HCT116 (cell line): ENCODE measurements at regions not wholly inside any gene's neighbourhood (a gene's known extent, or its start where the extent isn't known, plus 50 kb on each side); places are given as distances from the start of the nearest gene placed in this dataset.

Source experiments
- ATAC-seq: fragments of 200-7000 bp; cut with Tn5 transposase; 2 replicates; pipeline ENCODE4 v1.9.1; 2020; ENCODE audit warnings: mild to moderate bottlenecking, moderate library complexity
- BruUV-seq: library from RNA; stranded (reverse); fragments of 400-500 nt; replicated peaks from 2 replicates; lab custom pipeline; 2021; lab: Mats Ljungman, UMichigan
- CTCF ChIA-PET: fragments of 300-600 bp; sonication (Branson Sonifier 250); formaldehyde crosslinking; loops from one replicate; lab custom pipeline; 2021; ENCODE audit warnings: antibody characterized with exemption; lab: Charles Lee
- POLR2A ChIA-PET: fragments of 300-600, 350-600 bp; sonication (Branson Sonifier 250); formaldehyde crosslinking; loops from one replicate; lab custom pipeline; 2021; ENCODE audit warnings: antibody characterized with exemption; lab: Charles Lee
- RAD21 ChIA-PET, 2 experiments: fragments of 300-600 bp; sonication (Branson Sonifier 250); formaldehyde crosslinking; loops; one replicate each; lab custom pipeline; 2023; ENCODE audit warnings: low total read pairs in 2 of 2; ENCODE audit not compliant: uncharacterized antibody in 2 of 2, unreplicated experiment in 2 of 2, low non-redundant PET in 1 of 2; lab: Charles Lee
- DNase-seq: peaks from one replicate; pipeline ENCODE4 v3.0.0-alpha.2; 2010; ENCODE audit warnings: low read depth, low spot score
- H2AFZ ChIP-seq: fragments of 200-600 bp; shearing (Covaris generic), sonication (generic); 2 replicates; pipeline ENCODE4 v1.6.1; 2017; ENCODE audit warnings: low read depth, mixed run types, mixed read lengths, antibody characterized with exemption, low read length; ENCODE audit not compliant: poor library complexity, severe bottlenecking
- H3K27ac ChIP-seq: 2 replicates; pipeline ENCODE4 v1.5.1; 2012; ENCODE audit warnings: low read depth, low read length
- H3K27me3 ChIP-seq: fragments of 200-600 bp; sonication (generic); 2 replicates; pipeline ENCODE4 v1.6.1; 2016; ENCODE audit warnings: mixed run types, low read length, mixed read lengths; ENCODE audit not compliant: insufficient read depth
- H3K36me3 ChIP-seq, 2 experiments: fragments of 200-500 bp in 1 of 2; fragments of 200-600 bp in 1 of 2; sonication (Bioruptor generic) in 1 of 2; sonication (generic) in 1 of 2; 2 replicates each; pipeline versions ENCODE4 v1.5.1 to v1.6.1; 2014 to 2016; ENCODE audit warnings: low read length in 2 of 2, inconsistent platforms in 1 of 2, mixed read lengths in 1 of 2, mixed run types in 1 of 2; ENCODE audit not compliant: insufficient read depth in 2 of 2, control insufficient read depth in 1 of 2
- H3K4me1 ChIP-seq, 2 experiments: fragments of 200-600 bp in 1 of 2; sonication (generic) in 1 of 2; 2 replicates each; pipeline versions ENCODE4 v1.5.1 to v1.6.1; 2012 to 2017; ENCODE audit warnings: low read length in 2 of 2, inconsistent platforms in 1 of 2, mild to moderate bottlenecking in 1 of 2, mixed read lengths in 1 of 2, mixed run types in 1 of 2, moderate library complexity in 1 of 2; ENCODE audit not compliant: insufficient read depth in 2 of 2, control insufficient read depth in 1 of 2
- H3K4me2 ChIP-seq: fragments of 200-600 bp; sonication (generic); 2 replicates; pipeline ENCODE4 v1.6.1; 2017; ENCODE audit warnings: mixed run types, low read length, mixed read lengths
- H3K4me3 ChIP-seq, 2 experiments: fragments of 200-600 bp in 1 of 2; sonication (generic) in 1 of 2; replicated peaks in 1 of 2; 2 replicates each; pipeline ENCODE4 v1.5.1; 2011 to 2016; ENCODE audit warnings: low read length in 2 of 2, control low read depth in 1 of 2, low read depth in 1 of 2, mild to moderate bottlenecking in 1 of 2, mixed read lengths in 1 of 2, mixed run types in 1 of 2
- H3K79me2 ChIP-seq: fragments of 200-600 bp; sonication (generic); 2 replicates; pipeline ENCODE4 v1.6.1; 2017; ENCODE audit warnings: mild to moderate bottlenecking, mixed run types, low read length, moderate library complexity, mixed read lengths; ENCODE audit not compliant: insufficient read depth
- H3K9ac ChIP-seq: fragments of 200-600 bp; sonication (generic); 2 replicates; pipeline ENCODE4 v1.6.1; 2016; ENCODE audit warnings: low read length, mixed read lengths
- H3K9me2 ChIP-seq: fragments of 200-600 bp; sonication (generic), shearing (Covaris generic); 2 replicates; pipeline ENCODE4 v1.6.1; 2017; ENCODE audit warnings: mixed run types, mild to moderate bottlenecking, moderate library complexity; ENCODE audit not compliant: insufficient read depth
- H3K9me3 ChIP-seq, 2 experiments: fragments of 200-500 bp in 1 of 2; fragments of 200-600 bp in 1 of 2; sonication (Bioruptor generic) in 1 of 2; sonication (generic) in 1 of 2; 2 replicates each; pipeline ENCODE4 v1.6.1; 2014 to 2017; ENCODE audit warnings: low read length in 2 of 2, mixed read lengths in 2 of 2, inconsistent platforms in 1 of 2, low read depth in 1 of 2, mild to moderate bottlenecking in 1 of 2, mixed run types in 1 of 2, moderate library complexity in 1 of 2; ENCODE audit not compliant: control insufficient read depth in 1 of 2, insufficient read depth in 1 of 2
- H4K20me1 ChIP-seq: fragments of 200-600 bp; sonication (generic), shearing (Covaris generic); 2 replicates; pipeline ENCODE4 v1.6.1; 2017; ENCODE audit warnings: mixed run types, mild to moderate bottlenecking, moderate library complexity; ENCODE audit not compliant: insufficient read depth
- ELF1 ChIP-seq: IDR thresholded peaks from 2 replicates; pipeline ENCODE4 v1.6.1; 2012; ENCODE audit warnings: low read depth, borderline replicate concordance
- EZH2 ChIP-seq: fragments of 200-600 bp; sonication (generic); IDR thresholded peaks from 2 replicates; pipeline ENCODE4 v1.6.1; 2017; ENCODE audit warnings: antibody characterized with exemption, mixed run types
- EZH2phosphoT487 ChIP-seq: fragments of 200-600 bp; IDR thresholded peaks from 2 replicates; pipeline ENCODE4 v1.6.1; 2018; ENCODE audit warnings: antibody characterized with exemption, borderline replicate concordance
- JUND ChIP-seq: IDR thresholded peaks from 2 replicates; pipeline ENCODE4 v1.6.1; 2012
- POLR2A ChIP-seq: IDR thresholded peaks from 2 replicates; pipeline ENCODE4 v1.7.0; 2011; ENCODE audit warnings: borderline replicate concordance; ENCODE audit not compliant: insufficient read depth, insufficient read length; ENCODE audit errors: extremely low read depth
- RAD21 ChIP-seq: IDR thresholded peaks from 2 replicates; pipeline ENCODE4 v1.6.1; 2012; ENCODE audit warnings: low read depth, mild to moderate bottlenecking
- REST ChIP-seq: IDR thresholded peaks from 2 replicates; pipeline ENCODE4 v1.6.1; 2012; ENCODE audit warnings: low read depth
- YY1 ChIP-seq: IDR thresholded peaks from 2 replicates; pipeline ENCODE4 v1.6.1; 2011; ENCODE audit warnings: low read length, low read depth, moderate library complexity, mild to moderate bottlenecking; ENCODE audit not compliant: insufficient replicate concordance; ENCODE audit errors: extremely low read depth
- intact Hi-C: fragments of 100-400 bp; cut with micrococcal nuclease; formaldehyde crosslinking; loops from 2 replicates; pipeline ENCODE4 v1.10.0; 2022

DNA sequence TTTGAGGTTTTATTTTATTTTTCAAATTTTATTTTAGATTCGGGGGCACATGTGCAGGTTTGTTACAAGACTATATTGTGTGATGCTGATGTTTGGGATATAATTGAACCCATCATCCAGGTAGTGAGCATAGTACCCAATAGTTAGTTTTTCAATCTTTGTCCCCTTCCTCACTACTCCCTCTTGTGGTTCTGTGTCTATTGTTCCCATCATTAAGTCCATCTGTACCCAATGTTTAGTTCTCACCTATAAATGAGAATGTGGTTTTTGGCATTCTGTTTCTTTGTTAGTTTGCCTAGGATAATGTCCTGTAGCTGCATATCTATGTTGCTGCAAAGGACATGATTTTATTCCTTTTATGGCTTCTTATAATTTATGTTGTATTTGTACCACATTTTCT lies 767.2 kb upstream of the ADGRL3 start:
- Histone ChIP-seq H3K9ac (no peak overlapping the region), H3K27ac (no peak overlapping the region), H2AFZ (no peak overlapping the region), H3K4me1 (no peaks in the 10 kb centered on the region), H3K79me2 (no peaks in the 10 kb centered on the region), H3K4me3 (no peak overlapping the region), H3K9me2 (no peaks in the 10 kb centered on the region), H3K9me3 (peaks cover 0 to 10% of the 10 kb centered on the region in 2 experiments; a peak in 2 of 4 replicates), H3K36me3 (no peaks in the 10 kb centered on the region), H3K27me3 (no peaks in the 10 kb centered on the region), H4K20me1 (no peaks in the 10 kb centered on the region), H3K4me2 (no peak overlapping the region)
- TF ChIP-seq JUND (no peak), ELF1 (no peak), POLR2A (no peak)
- ChIA-PET POLR2A (no interaction called here), CTCF (no interaction called here), RAD21 (no interaction called here)
- ATAC-seq, result no peak
- DNase-seq, result no peak
- intact Hi-C loops, result no loop called here
- no TSS peak for BruUV-seq

GRCh38 chr4:60443068-60443467 lies 757.1 kb upstream of the ADGRL3 start:
- Histone ChIP-seq H3K4me2 (no peak overlapping the region), H2AFZ (no peak overlapping the region), H4K20me1 (no peaks in the 10 kb centered on the region; the same call in 1 of the 2 replicates), H3K9me2 (no peaks in the 10 kb centered on the region), H3K9me3 (peaks cover 4 to 25% of the 10 kb centered on the region in 2 experiments; a peak in 2 of 4 replicates), H3K9ac (no peak overlapping the region), H3K27me3 (no peaks in the 10 kb centered on the region), H3K27ac (no peak overlapping the region), H3K4me3 (no peak overlapping the region), H3K36me3 (no peaks in the 10 kb centered on the region), H3K79me2 (no peaks in the 10 kb centered on the region), H3K4me1 (no peaks in the 10 kb centered on the region)
- intact Hi-C loops, result no loop called here
- no peak for TF ChIP-seq YY1
- no peak for TF ChIP-seq RAD21
- no peak for TF ChIP-seq REST
- no peak for TF ChIP-seq ELF1
- TF ChIP-seq EZH2phosphoT487, result no peak
- TF ChIP-seq EZH2, result no peak
- CTCF ChIA-PET, result no interaction called here
- ATAC-seq, result no peak
- no peak for DNase-seq
- POLR2A ChIA-PET, result no interaction called here
- RAD21 ChIA-PET, result no interaction called here
- no TSS peak for BruUV-seq
